Lower leg skin (tissue), 3 donors: ENCODE measurements at regions not wholly inside any gene's neighbourhood (a gene's known extent, or its start where the extent isn't known, plus 50 kb on each side); places are given as distances from the start of the nearest gene placed in this dataset.
"Not testable (repeated sequence)": the region's sequence is repeated elsewhere in the genome, so short reads cannot be mapped to it uniquely, and the experiment has no call there.

ENCODE experiments used
- POLR2A ChIP-seq, 2 donors: fragments of 450-650 bp; IDR thresholded peaks; one replicate each; pipeline ENCODE4 v1.6.1; 2016 to 2017; ENCODE audit warnings: antibody characterized with exemption in 2 of 2, mild to moderate bottlenecking in 1 of 2, moderate library complexity in 1 of 2
- TF ChIP-seq, protein P1 (sequence below), 3 donors: fragments of 450-650 bp; IDR thresholded peaks; one replicate each; pipeline ENCODE4 v1.5.1; 2016; ENCODE audit warnings: antibody characterized with exemption in 3 of 3, mild to moderate bottlenecking in 3 of 3, moderate library complexity in 2 of 3

DNA sequence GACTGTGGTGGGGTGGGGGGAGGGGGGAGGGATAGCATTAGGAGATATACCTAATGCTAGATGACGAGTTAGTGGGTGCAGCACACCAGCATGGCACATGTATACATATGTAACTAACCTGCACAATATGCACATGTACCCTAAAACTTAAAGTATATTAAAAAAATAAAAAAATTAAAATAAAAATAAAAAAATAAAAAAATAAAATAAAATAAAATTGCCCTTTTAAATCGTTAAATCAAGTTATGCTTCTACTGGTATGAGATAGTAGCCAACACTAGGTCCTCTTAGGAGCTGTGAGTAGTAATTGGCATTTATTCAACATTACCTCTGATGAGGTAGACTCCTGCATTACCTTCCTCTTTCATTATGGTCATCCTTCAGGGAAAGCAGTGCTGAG lies 52.9 kb upstream of the FAM241A start:
- TF ChIP-seq, protein P1, sequence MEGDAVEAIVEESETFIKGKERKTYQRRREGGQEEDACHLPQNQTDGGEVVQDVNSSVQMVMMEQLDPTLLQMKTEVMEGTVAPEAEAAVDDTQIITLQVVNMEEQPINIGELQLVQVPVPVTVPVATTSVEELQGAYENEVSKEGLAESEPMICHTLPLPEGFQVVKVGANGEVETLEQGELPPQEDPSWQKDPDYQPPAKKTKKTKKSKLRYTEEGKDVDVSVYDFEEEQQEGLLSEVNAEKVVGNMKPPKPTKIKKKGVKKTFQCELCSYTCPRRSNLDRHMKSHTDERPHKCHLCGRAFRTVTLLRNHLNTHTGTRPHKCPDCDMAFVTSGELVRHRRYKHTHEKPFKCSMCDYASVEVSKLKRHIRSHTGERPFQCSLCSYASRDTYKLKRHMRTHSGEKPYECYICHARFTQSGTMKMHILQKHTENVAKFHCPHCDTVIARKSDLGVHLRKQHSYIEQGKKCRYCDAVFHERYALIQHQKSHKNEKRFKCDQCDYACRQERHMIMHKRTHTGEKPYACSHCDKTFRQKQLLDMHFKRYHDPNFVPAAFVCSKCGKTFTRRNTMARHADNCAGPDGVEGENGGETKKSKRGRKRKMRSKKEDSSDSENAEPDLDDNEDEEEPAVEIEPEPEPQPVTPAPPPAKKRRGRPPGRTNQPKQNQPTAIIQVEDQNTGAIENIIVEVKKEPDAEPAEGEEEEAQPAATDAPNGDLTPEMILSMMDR (IDR thresholded peaks at IDR 0.05), result not testable (repeated sequence)
- TF ChIP-seq POLR2A (IDR thresholded peaks at IDR 0.05), result not testable (repeated sequence)
